GM12891 (cell line): ENCODE measurements at regions not wholly inside any gene's neighbourhood (a gene's known extent, or its start where the extent isn't known, plus 50 kb on each side); places are given as distances from the start of the nearest gene placed in this dataset.

Source experiments
- POLR2A ChIP-seq: IDR thresholded peaks from 2 replicates; pipeline ENCODE4 v1.6.1; 2011; ENCODE audit warnings: low read depth, low read length, control low read depth
- POLR2AphosphoS5 ChIP-seq: IDR thresholded peaks from 2 replicates; pipeline ENCODE4 v1.6.1; 2011; ENCODE audit warnings: low read depth, low read length, control low read depth
- POU2F2 ChIP-seq: IDR thresholded peaks from 2 replicates; pipeline ENCODE4 v1.6.1; 2011; ENCODE audit warnings: low read depth, mild to moderate bottlenecking, control low read depth, low read length, moderate library complexity
- SPI1 ChIP-seq: IDR thresholded peaks from 2 replicates; pipeline ENCODE4 v1.6.1; 2011; ENCODE audit warnings: low read depth, low read length, control low read depth

- peak; percentile 79 for TF ChIP-seq SPI1
- no peak for TF ChIP-seq POU2F2
- TF ChIP-seq POLR2A, result no peak
- no peak for TF ChIP-seq POLR2AphosphoS5
These were observed 60.8 kb upstream of the GOLIM4 start for GRCh38 chr3:168156479-168156878.
